ENCODE measurements at regions not wholly inside any gene's neighbourhood (a gene's known extent, or its start where the extent isn't known, plus 50 kb on each side); places are given as distances from the start of the nearest gene placed in this dataset.

DNA sequence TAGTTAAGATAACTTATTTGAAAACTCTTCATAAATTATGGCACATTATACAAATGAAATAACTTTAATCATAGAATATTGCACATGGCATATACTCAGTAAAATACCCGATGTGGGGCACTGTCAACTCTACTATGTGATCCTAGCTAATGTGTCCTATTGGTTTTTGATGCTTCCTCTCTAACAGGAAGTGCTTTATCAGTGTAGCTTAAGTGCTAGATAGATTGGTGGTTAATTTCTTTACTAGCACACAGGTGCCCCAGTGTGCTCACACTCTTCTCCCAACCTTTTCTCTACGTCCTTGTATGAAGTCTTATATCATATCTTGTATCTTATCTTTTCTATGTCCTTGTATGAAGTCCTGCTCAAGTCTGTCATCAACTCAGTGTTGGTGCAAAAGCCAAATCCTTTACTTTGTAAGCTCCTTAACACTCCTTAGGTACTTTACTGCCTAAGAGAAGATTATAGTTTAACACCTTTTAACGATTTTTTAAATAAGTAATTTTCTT, 358.9 kb downstream of the CENPW start:
- no peaks in the 10 kb centered on the region for H3K79me2 ChIP-seq (replicated peaks; ENCODE audit: insufficient read depth)
- no peaks in the 10 kb centered on the region for H3K27me3 ChIP-seq (ENCODE audit: insufficient read depth)
- no peak for TF ChIP-seq EZH2phosphoT487 (IDR thresholded peaks at IDR 0.05; ENCODE audit: unreplicated experiment)
- TF ChIP-seq CREB1 (CRISPR knock-in tag; IDR thresholded peaks at IDR 0.05; ENCODE audit: low read depth): no peak
- TF ChIP-seq, protein P1, sequence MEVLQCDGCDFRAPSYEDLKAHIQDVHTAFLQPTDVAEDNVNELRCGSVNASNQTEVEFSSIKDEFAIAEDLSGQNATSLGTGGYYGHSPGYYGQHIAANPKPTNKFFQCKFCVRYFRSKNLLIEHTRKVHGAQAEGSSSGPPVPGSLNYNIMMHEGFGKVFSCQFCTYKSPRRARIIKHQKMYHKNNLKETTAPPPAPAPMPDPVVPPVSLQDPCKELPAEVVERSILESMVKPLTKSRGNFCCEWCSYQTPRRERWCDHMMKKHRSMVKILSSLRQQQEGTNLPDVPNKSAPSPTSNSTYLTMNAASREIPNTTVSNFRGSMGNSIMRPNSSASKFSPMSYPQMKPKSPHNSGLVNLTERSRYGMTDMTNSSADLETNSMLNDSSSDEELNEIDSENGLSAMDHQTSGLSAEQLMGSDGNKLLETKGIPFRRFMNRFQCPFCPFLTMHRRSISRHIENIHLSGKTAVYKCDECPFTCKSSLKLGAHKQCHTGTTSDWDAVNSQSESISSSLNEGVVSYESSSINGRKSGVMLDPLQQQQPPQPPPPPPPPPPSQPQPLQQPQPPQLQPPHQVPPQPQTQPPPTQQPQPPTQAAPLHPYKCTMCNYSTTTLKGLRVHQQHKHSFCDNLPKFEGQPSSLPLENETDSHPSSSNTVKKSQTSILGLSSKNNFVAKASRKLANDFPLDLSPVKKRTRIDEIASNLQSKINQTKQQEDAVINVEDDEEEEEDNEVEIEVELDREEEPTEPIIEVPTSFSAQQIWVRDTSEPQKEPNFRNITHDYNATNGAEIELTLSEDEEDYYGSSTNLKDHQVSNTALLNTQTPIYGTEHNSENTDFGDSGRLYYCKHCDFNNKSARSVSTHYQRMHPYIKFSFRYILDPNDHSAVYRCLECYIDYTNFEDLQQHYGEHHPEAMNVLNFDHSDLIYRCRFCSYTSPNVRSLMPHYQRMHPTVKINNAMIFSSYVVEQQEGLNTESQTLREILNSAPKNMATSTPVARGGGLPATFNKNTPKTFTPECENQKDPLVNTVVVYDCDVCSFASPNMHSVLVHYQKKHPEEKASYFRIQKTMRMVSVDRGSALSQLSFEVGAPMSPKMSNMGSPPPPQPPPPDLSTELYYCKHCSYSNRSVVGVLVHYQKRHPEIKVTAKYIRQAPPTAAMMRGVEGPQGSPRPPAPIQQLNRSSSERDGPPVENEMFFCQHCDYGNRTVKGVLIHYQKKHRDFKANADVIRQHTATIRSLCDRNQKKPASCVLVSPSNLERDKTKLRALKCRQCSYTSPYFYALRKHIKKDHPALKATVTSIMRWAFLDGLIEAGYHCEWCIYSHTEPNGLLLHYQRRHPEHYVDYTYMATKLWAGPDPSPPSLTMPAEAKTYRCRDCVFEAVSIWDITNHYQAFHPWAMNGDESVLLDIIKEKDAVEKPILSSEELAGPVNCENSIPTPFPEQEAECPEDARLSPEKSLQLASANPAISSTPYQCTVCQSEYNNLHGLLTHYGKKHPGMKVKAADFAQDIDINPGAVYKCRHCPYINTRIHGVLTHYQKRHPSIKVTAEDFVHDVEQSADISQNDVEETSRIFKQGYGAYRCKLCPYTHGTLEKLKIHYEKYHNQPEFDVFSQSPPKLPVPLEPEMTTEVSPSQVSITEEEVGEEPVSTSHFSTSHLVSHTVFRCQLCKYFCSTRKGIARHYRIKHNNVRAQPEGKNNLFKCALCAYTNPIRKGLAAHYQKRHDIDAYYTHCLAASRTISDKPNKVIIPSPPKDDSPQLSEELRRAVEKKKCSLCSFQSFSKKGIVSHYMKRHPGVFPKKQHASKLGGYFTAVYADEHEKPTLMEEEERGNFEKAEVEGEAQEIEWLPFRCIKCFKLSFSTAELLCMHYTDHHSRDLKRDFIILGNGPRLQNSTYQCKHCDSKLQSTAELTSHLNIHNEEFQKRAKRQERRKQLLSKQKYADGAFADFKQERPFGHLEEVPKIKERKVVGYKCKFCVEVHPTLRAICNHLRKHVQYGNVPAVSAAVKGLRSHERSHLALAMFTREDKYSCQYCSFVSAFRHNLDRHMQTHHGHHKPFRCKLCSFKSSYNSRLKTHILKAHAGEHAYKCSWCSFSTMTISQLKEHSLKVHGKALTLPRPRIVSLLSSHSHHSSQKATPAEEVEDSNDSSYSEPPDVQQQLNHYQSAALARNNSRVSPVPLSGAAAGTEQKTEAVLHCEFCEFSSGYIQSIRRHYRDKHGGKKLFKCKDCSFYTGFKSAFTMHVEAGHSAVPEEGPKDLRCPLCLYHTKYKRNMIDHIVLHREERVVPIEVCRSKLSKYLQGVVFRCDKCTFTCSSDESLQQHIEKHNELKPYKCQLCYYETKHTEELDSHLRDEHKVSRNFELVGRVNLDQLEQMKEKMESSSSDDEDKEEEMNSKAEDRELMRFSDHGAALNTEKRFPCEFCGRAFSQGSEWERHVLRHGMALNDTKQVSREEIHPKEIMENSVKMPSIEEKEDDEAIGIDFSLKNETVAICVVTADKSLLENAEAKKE (CRISPR knock-in tag; IDR thresholded peaks at IDR 0.05): no peak
- TF ChIP-seq, protein P2, sequence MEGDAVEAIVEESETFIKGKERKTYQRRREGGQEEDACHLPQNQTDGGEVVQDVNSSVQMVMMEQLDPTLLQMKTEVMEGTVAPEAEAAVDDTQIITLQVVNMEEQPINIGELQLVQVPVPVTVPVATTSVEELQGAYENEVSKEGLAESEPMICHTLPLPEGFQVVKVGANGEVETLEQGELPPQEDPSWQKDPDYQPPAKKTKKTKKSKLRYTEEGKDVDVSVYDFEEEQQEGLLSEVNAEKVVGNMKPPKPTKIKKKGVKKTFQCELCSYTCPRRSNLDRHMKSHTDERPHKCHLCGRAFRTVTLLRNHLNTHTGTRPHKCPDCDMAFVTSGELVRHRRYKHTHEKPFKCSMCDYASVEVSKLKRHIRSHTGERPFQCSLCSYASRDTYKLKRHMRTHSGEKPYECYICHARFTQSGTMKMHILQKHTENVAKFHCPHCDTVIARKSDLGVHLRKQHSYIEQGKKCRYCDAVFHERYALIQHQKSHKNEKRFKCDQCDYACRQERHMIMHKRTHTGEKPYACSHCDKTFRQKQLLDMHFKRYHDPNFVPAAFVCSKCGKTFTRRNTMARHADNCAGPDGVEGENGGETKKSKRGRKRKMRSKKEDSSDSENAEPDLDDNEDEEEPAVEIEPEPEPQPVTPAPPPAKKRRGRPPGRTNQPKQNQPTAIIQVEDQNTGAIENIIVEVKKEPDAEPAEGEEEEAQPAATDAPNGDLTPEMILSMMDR (conservative IDR thresholded peaks at IDR 0.05; ENCODE audit: low read depth in 2 of 2): no peak
- no peak for TF ChIP-seq ZNF331 (CRISPR knock-in tag; IDR thresholded peaks at IDR 0.05; ENCODE audit: low read depth)
- TF ChIP-seq, protein P3, sequence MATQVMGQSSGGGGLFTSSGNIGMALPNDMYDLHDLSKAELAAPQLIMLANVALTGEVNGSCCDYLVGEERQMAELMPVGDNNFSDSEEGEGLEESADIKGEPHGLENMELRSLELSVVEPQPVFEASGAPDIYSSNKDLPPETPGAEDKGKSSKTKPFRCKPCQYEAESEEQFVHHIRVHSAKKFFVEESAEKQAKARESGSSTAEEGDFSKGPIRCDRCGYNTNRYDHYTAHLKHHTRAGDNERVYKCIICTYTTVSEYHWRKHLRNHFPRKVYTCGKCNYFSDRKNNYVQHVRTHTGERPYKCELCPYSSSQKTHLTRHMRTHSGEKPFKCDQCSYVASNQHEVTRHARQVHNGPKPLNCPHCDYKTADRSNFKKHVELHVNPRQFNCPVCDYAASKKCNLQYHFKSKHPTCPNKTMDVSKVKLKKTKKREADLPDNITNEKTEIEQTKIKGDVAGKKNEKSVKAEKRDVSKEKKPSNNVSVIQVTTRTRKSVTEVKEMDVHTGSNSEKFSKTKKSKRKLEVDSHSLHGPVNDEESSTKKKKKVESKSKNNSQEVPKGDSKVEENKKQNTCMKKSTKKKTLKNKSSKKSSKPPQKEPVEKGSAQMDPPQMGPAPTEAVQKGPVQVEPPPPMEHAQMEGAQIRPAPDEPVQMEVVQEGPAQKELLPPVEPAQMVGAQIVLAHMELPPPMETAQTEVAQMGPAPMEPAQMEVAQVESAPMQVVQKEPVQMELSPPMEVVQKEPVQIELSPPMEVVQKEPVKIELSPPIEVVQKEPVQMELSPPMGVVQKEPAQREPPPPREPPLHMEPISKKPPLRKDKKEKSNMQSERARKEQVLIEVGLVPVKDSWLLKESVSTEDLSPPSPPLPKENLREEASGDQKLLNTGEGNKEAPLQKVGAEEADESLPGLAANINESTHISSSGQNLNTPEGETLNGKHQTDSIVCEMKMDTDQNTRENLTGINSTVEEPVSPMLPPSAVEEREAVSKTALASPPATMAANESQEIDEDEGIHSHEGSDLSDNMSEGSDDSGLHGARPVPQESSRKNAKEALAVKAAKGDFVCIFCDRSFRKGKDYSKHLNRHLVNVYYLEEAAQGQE (IDR thresholded peaks at IDR 0.05; ENCODE audit: unreplicated experiment): no peak
- no peak for TF ChIP-seq NANOG (IDR thresholded peaks at IDR 0.05; ENCODE audit: borderline replicate concordance)
- TF ChIP-seq STAT1 (IDR thresholded peaks at IDR 0.05; ENCODE audit: unreplicated experiment): no peak
- TF ChIP-seq EZH2 (IDR thresholded peaks at IDR 0.05; ENCODE audit: low read depth, unreplicated experiment): no peak
- TF ChIP-seq JUNB (IDR thresholded peaks at IDR 0.05; ENCODE audit: unreplicated experiment): no peak
- TF ChIP-seq ZNF114 (CRISPR knock-in tag; IDR thresholded peaks at IDR 0.05): no peak
- TF ChIP-seq, protein P4, sequence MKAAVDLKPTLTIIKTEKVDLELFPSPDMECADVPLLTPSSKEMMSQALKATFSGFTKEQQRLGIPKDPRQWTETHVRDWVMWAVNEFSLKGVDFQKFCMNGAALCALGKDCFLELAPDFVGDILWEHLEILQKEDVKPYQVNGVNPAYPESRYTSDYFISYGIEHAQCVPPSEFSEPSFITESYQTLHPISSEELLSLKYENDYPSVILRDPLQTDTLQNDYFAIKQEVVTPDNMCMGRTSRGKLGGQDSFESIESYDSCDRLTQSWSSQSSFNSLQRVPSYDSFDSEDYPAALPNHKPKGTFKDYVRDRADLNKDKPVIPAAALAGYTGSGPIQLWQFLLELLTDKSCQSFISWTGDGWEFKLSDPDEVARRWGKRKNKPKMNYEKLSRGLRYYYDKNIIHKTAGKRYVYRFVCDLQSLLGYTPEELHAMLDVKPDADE (IDR thresholded peaks at IDR 0.05): no peak
- no peak for TF ChIP-seq POLR2AphosphoS5 (IDR thresholded peaks at IDR 0.05; ENCODE audit: low read depth)
- Mint-ChIP-seq H3K27me3 (ENCODE audit: insufficient read depth, low read depth, poor library complexity) (peaks cover 4% of the 10 kb centered on the region), H3K27ac (no peak overlapping the region), H3K36me3 (ENCODE audit: low read depth) (no peaks in the 10 kb centered on the region), H3K9me3 (no peaks in the 10 kb centered on the region), H3K4me3 (no peak overlapping the region), H3K4me1 (no peaks in the 10 kb centered on the region)
- H4K20me1 ChIP-seq (replicated peaks; ENCODE audit: insufficient read depth): no peaks in the 10 kb centered on the region
- H3K4me2 ChIP-seq: no peak overlapping the region
- ATAC-seq (no peak), DNase-seq (ENCODE audit: low spot score) (no peak)
- no peak overlapping the region for H3K27ac ChIP-seq (ENCODE audit: low read depth)
- H3K4me3 ChIP-seq: no peak overlapping the region
- no peaks in the 10 kb centered on the region for H3F3A ChIP-seq (replicated peaks; ENCODE audit: low read depth)
- H2AFZ ChIP-seq: no peak overlapping the region
- no peaks in the 10 kb centered on the region for H3K4me1 ChIP-seq (ENCODE audit: insufficient read depth)
- no peaks in the 10 kb centered on the region for H3K36me3 ChIP-seq (ENCODE audit: insufficient read depth)
- no peaks in the 10 kb centered on the region; the same call in 1 of the 2 replicates for H3K9me2 ChIP-seq (ENCODE audit: insufficient read depth)
